HL-60 (cell line): ENCODE measurements at regions not wholly inside any gene's neighbourhood (a gene's known extent, or its start where the extent isn't known, plus 50 kb on each side); places are given as distances from the start of the nearest gene placed in this dataset.
A peak's percentile ranks its signal among the peaks of the same experiment; 100 is the strongest.
"Not testable (repeated sequence)": the region's sequence is repeated elsewhere in the genome, so short reads cannot be mapped to it uniquely, and the experiment has no call there.

Source experiments
- DNase-seq, 2 experiments: peaks; one replicate each; pipeline ENCODE4 v3.0.0-alpha.2; 2010 to 2020; ENCODE audit warnings: low read depth in 1 of 2, low spot score in 1 of 2
- H3K27ac ChIP-seq: fragments of 250-450 bp; sonication (Bioruptor Pico); replicated peaks from 2 replicates; pipeline ENCODE4 v1.5.1; 2020; ENCODE audit warnings: mild to moderate bottlenecking, moderate library complexity
- H3K27me3 ChIP-seq: fragments of 250-450 bp; sonication (Bioruptor Pico); 2 replicates; pipeline ENCODE4 v1.5.1; 2021; ENCODE audit warnings: mild to moderate bottlenecking, moderate library complexity; ENCODE audit not compliant: insufficient read depth, poor library complexity, severe bottlenecking
- H3K4me3 ChIP-seq: replicated peaks from 2 replicates; pipeline ENCODE4 v1.5.1; 2011; ENCODE audit warnings: mild to moderate bottlenecking, control low read depth, low read length; ENCODE audit not compliant: insufficient read depth
- GABPA ChIP-seq: IDR thresholded peaks from 2 replicates; pipeline ENCODE4 v1.6.1; 2012; ENCODE audit warnings: low read depth
- SPI1 ChIP-seq: IDR thresholded peaks from 2 replicates; pipeline ENCODE4 v1.6.1; 2012; ENCODE audit warnings: low read depth, mild to moderate bottlenecking, borderline replicate concordance

DNA sequence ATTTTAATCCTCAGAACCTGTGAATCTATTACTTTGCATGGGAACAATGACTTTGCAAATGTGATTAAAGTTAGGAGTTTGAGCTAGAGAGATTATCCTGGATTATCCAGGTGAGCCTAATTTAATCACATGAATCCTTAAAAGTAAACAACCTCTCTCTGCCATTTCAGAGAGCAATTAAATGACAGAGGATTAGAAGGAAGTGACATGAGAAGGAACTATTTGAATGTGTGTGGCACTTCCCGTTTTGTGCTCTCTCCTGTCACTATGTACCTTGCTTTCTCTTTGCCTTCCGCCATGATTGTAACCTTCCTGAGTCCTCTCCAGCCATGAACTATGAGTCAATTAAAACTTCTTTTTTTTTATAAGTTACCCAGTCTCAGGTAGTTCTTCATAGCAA is 559.2 kb downstream of the PRIM2 start:
- TF ChIP-seq GABPA (peak; percentile 42; the same call in 1 of the 2 replicates), SPI1 (peak; percentile 88)
- H3K4me3 ChIP-seq, H3K27me3 ChIP-seq: not testable (repeated sequence)
- peak overlapping the region; percentile 46 for H3K27ac ChIP-seq
- DNase-seq = peak in 1 of 2 experiments; percentile 28

DNA sequence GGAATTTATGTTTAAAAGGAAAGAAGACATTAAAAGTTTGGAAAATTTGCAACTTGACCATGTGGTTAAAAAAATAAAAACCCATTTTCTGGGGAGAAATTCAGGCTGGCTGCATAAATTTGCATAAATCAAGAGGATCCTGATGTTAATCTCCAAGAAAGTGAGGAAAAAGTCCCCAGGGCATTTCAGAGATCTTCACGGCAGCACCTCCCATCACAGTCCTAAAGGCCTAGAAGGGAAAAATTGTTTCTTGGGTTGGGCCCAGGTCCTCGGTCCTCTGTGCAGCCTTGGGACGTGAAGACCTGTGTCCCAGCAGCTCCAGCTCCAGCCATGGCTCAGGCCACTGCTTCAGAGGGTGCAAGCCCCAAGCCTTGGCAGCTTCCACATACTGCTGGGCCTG is 560.3 kb downstream of the PRIM2 start:
- not testable (repeated sequence) for H3K27me3 ChIP-seq, DNase-seq, H3K27ac ChIP-seq, H3K4me3 ChIP-seq

DNA sequence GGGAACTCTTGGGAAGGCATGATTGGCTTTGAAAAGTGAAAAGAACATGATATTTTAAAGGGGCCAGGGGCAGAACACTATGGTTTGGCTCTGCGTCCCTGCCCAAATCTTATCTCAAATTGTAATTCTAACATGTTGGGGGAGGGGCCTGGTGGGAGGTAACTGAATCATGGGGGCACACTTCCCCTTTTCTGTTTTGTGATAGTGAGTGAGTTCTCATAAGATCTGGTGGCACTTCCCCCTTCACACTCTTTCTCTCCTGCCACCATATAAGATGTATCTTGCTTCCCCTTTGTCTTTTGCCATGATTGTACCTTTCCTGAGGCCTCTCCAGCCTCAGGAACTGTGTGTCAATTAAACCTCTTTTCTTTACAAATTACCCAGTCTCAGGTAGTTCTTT is 561.4 kb downstream of the PRIM2 start:
- peak; percentile 93 for TF ChIP-seq SPI1
- peak; percentile 13 to 66 for DNase-seq
- not testable (repeated sequence) for H3K27ac ChIP-seq, H3K4me3 ChIP-seq, H3K27me3 ChIP-seq

DNA sequence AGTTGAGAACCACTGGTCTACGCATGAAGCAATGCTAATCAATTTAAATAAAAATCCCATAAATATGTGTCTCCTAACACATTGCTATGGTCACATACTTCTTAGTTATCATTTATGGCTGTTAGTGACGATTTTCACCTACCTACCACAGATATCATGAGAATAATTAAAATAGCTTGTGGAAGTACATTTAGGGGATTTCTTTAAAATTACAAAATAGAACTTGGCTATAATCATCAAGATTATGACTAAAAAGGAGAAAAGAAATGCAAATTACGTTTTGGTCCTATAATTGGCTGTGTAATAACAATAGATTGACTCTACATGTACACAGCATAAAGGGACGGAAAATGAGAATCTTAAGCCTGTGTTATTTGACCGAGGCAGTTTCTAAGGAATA is 581.4 kb downstream of the PRIM2 start:
- H3K4me3 ChIP-seq, DNase-seq, H3K27ac ChIP-seq, H3K27me3 ChIP-seq: not testable (repeated sequence)

DNA sequence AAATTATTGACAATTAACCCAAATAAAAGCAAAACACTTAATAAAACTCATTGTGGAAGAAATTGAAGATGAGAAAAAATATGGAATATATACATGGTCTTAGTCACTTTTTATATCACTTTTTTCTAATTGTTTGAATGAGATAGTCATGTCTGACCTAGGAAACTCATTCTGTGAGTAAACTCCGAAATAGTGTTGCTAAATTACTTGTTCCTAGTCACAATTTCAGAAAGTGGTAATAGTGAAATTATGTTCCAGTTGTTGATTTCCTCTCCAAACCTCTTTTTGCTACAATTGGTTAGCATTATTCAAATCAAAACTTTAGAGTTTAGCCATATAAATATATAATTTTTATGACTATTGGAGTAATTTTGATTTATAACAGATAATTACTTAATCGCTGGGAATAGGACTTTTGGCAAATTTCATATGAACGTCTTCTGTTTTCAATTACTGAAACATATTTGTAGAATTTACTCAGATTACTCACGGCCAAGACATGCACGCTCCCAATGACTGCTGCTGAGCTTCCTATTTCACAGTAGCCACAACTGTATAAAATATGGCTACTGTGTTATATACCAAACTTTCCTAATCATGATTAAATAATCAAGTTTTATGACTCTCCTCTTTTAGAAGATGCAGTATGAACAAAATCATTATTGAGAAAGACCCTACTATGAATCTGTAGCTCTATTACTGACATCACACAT is 583.4 kb downstream of the PRIM2 start:
- DNase-seq, H3K27ac ChIP-seq, H3K4me3 ChIP-seq, H3K27me3 ChIP-seq: not testable (repeated sequence)

DNA sequence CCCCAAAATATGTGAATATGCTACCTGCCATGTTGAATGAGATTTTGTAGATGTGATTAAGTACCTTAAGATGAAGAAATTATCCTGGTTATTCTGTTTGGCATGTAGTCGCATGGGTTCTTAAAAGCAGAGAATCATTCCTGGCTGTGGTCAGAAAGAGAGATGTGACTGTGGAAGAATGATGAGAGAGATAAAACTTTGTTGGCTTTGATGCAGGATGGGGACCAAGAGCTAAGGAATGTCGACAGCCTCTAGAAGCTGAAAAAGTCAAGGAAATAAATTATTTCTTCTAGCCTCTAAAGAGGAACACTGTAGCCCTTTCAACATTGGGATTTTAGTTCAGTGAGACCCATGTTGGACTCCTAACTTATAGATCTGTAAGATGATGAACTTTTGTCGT is 584.0 kb downstream of the PRIM2 start:
- H3K27me3 ChIP-seq, H3K27ac ChIP-seq, DNase-seq, H3K4me3 ChIP-seq: not testable (repeated sequence)

DNA sequence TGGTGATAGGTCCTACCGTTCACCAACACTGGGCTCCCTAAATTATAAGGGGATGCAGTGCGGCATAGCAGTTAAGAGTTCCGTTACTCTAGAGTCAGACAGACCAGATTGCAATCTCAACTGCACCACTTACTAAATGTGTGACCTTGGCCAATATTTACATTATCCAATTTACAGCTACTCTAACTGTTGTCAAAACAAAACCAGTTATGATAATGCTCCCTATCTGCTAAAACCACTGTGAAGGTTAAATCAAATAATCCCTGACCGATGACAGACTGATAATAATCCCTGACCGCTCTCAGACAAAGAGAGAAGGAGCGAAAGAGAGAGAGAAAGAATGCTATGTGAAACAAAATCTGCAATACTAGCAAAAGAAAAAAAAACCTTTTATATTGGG is 586.9 kb downstream of the PRIM2 start:
- not testable (repeated sequence) for H3K27me3 ChIP-seq, DNase-seq, H3K4me3 ChIP-seq, H3K27ac ChIP-seq

DNA sequence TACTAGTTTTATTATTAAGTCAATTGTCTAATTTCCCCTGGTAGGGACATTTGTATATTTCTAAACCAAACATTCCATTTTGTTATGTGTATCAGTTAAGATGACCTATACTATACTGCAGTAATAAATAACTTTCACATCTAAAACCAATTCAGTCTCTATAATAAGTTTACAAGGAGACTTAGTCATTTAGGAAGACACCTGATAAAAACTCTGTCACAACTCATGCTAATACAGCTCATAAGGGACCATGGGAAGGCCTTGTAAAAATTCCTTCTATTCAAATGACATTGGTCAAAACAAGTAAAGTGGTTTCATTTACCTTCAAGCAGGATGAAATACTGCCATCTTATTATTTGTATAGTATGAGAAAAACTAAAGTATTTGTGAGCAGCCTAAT is 597.9 kb downstream of the PRIM2 start:
- DNase-seq = not testable (repeated sequence)

DNA sequence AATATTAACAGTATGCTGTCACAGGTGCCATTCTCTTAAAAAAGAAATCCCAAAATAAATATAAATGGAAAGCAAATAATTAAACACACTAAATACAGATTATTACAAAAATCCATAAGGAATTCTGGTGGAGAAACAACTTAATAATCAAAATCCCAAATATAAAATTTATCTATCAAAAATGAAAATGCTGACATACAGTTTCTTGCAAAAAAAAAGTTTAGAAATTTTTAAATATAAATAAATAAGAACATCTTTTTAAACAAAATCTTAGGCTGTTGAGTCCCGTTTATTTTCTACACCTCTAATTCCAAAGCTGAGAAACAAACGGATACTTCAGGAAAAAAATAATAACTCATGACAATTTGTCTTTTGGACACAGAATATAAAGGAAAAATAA is 625.5 kb downstream of the PRIM2 start:
- not testable (repeated sequence) for H3K27ac ChIP-seq, H3K4me3 ChIP-seq, H3K27me3 ChIP-seq, DNase-seq

More for the DNA sequence above, 597.9 kb downstream of the PRIM2 start:
- not testable (repeated sequence) for H3K27ac ChIP-seq, H3K4me3 ChIP-seq, H3K27me3 ChIP-seq

DNA sequence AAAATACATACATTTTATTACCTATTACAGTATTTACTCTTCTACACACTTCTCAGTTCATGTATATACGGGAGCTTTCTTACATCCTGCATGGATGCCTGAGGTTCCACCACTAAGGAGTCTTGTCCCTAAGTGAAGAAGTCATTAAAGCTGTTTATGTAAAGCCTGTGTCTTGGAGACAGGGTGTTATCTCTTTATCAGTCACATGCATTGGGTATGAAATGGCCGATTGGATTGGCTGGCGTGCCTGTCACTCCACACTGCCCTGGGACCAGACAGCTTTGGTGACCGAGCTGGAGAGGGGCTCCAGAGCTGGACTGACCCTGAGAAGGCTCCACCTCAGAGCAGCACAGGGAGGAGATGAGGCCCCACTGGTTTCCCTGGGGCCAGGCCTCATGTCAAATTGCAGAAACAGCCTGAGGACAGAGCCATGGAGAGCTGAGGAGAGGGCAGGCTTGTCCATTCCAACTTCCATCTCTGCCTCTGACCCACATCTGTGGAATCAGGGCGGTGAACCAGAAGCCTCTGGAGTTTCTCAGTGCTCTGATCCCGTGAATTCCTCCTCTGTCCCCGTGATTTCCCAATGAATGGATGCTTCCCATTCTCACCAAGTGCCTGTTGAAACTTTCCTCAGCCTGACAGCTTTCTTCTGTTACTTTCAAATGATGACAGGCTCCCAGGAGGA is 628.8 kb downstream of the PRIM2 start:
- DNase-seq, H3K27me3 ChIP-seq, H3K4me3 ChIP-seq: not testable (repeated sequence)

DNA sequence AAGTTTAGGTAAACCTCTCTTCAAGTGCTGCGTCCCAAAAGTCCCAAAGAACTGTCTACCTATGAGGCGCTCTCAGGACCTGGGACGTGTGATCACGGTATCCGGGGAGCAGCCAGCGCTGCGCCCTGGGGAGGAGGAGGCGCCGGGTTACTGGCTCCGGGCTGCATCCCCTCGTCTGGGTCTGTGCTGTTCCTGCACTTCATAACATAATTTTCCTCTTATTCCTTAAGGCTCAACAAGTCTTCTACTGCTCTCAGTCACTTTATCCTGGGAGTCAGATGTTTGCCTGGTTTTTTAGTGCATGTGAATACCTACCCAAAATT is 629.3 kb downstream of the PRIM2 start:
- H3K27me3 ChIP-seq, H3K27ac ChIP-seq, DNase-seq, H3K4me3 ChIP-seq: not testable (repeated sequence)

More for the DNA sequence above, 628.8 kb downstream of the PRIM2 start:
- not testable (repeated sequence) for H3K27ac ChIP-seq

DNA sequence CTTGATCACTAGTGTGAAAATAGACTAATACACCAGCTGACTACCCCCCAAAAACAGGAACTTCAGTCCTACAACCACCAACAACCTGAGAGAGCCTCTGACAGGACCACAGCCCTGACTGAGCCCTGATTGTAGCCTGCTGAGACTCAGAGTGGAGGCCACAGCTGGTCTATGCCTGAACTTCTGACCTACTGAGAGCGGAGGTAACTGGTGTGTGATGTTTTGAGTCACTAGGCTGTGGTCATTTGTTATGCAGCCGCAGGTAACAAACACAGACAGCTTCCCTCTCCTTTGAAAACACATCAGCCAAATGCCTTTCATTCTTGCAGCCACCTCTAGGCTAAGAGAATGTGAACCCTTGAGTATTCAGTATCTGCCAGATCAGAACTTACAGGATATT is 631.1 kb downstream of the PRIM2 start:
- H3K27ac ChIP-seq, DNase-seq, H3K4me3 ChIP-seq, H3K27me3 ChIP-seq: not testable (repeated sequence)

DNA sequence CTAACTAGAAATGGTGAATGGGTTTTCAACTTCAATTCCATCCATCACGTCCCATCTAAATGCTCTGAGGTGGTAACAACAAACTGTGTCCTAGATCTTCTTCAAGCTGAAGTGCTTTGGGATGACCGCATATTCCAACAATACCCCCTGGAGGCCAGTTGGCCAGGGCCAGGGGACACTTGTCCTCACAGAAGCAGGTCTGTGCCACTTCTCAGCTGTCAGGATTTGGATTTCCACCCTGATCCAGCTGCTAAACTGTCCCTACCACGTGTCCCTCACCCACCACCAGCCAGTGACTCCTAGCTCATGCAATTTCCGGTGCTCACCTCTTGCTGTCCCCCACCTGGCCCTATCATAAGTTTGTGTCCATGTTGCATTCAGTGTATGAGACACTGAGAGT is 633.0 kb downstream of the PRIM2 start:
- not testable (repeated sequence) for H3K27me3 ChIP-seq, DNase-seq, H3K4me3 ChIP-seq, H3K27ac ChIP-seq

DNA sequence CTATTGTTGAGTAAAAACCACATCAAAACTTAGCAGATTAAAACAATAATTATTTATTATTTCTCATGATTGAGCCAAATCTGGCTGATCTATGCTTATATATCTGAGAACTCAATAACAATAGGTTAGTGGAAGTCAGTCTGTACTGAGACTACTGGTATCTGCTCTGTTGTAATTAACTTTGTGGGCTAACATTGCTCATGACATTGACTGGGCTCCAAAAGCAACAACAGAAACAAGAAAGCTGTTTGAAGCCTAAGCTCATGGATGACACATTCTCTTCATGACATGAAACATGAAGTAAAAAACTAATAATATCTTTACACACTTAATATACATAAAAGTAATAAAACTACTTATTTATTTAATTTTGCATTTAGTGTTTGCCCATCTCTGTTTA is 649.3 kb downstream of the PRIM2 start:
- not testable (repeated sequence) for H3K27me3 ChIP-seq, H3K4me3 ChIP-seq, DNase-seq, H3K27ac ChIP-seq

DNA sequence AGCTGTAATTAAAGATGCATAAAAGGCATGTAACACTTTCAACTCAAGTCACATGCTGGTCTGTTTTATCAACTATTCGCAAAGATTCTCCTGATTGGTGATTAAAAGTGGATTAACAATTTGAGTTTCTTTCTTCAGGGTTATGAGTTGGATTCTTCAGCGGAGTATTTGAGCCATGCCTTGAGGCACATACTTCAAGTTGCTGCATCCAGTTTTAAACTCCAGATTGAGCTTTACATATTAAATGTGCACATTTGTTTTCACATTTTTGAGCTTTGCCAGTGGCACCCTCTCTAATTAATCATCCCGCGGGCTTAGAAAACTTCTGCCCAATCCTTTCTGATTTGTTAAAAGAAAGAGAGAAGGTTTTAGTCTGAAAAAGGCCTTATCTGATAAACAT is 654.5 kb downstream of the PRIM2 start:
- not testable (repeated sequence) for H3K27me3 ChIP-seq, H3K27ac ChIP-seq, DNase-seq, H3K4me3 ChIP-seq
